Liver (tissue), 8 donors: ENCODE measurements at regions not wholly inside any gene's neighbourhood (a gene's known extent, or its start where the extent isn't known, plus 50 kb on each side); places are given as distances from the start of the nearest gene placed in this dataset.

Source experiments
- DNase-seq: peaks from one replicate; pipeline ENCODE4 v3.0.0-alpha.2; 2017; ENCODE audit warnings: low spot score
- H3K27ac ChIP-seq, 2 donors: one replicate each; pipeline ENCODE4 v1.7.0; 2013; ENCODE audit warnings: inconsistent platforms in 2 of 2, low read length in 2 of 2, control low read depth in 1 of 2, low read depth in 1 of 2, mild to moderate bottlenecking in 1 of 2
- H3K27me3 ChIP-seq, 4 donors: one replicate each; pipeline versions ENCODE4 v1.6.1 to v1.7.0; 2013; ENCODE audit warnings: low read length in 3 of 4, inconsistent platforms in 1 of 4, mild to moderate bottlenecking in 1 of 4, moderate library complexity in 1 of 4; ENCODE audit not compliant: control insufficient read depth in 4 of 4, insufficient read depth in 4 of 4
- H3K36me3 ChIP-seq, 4 donors: one replicate each; pipeline versions ENCODE4 v1.6.1 to v1.7.0; 2013; ENCODE audit warnings: low read length in 3 of 4, mild to moderate bottlenecking in 3 of 4, low read depth in 1 of 4, moderate library complexity in 1 of 4; ENCODE audit not compliant: control insufficient read depth in 4 of 4, insufficient read depth in 3 of 4
- H3K4me1 ChIP-seq, 4 donors: one replicate each; pipeline versions ENCODE4 v1.6.1 to v1.7.0; 2013; ENCODE audit warnings: low read length in 3 of 4, mild to moderate bottlenecking in 3 of 4, moderate library complexity in 1 of 4; ENCODE audit not compliant: control insufficient read depth in 4 of 4, insufficient read depth in 4 of 4
- H3K4me3 ChIP-seq, 3 donors: one replicate each; pipeline versions ENCODE4 v1.6.1 to v1.7.0; 2013; ENCODE audit warnings: low read length in 3 of 3, control low read depth in 1 of 3, low read depth in 1 of 3, mild to moderate bottlenecking in 1 of 3
- H3K9ac ChIP-seq, 2 donors: one replicate each; pipeline ENCODE4 v1.7.0; 2013; ENCODE audit warnings: low read length in 2 of 2, mild to moderate bottlenecking in 2 of 2, moderate library complexity in 2 of 2, control low read depth in 1 of 2, low read depth in 1 of 2
- H3K9me3 ChIP-seq, 4 donors: one replicate each; pipeline versions ENCODE4 v1.6.1 to v1.7.0; 2013; ENCODE audit warnings: low read length in 3 of 4; ENCODE audit not compliant: control insufficient read depth in 4 of 4
- ATF3 ChIP-seq: IDR thresholded peaks from 2 replicates; pipeline ENCODE4 v1.6.1; 2016; ENCODE audit warnings: antibody characterized with exemption
- CTCF ChIP-seq: fragments of 150-350 bp; IDR thresholded peaks from 2 replicates; pipeline ENCODE4 v1.5.1; 2017; ENCODE audit warnings: improper control_type of control experiment, low read depth, low read length; ENCODE audit not compliant: missing input control
- FOXA1 ChIP-seq: IDR thresholded peaks from 2 replicates; pipeline ENCODE4 v1.6.1; 2016; ENCODE audit warnings: antibody characterized with exemption
- FOXA2 ChIP-seq: IDR thresholded peaks from 2 replicates; pipeline ENCODE4 v1.6.1; 2016; ENCODE audit warnings: antibody characterized with exemption
- HNF4A ChIP-seq, 2 donors: conservative IDR thresholded peaks; 2 replicates each; pipeline ENCODE4 v1.6.1; 2016; ENCODE audit warnings: antibody characterized with exemption in 2 of 2, mild to moderate bottlenecking in 2 of 2
- NR2F2 ChIP-seq: IDR thresholded peaks from 2 replicates; pipeline ENCODE4 v1.6.1; 2016; ENCODE audit warnings: antibody characterized with exemption
- RAD21 ChIP-seq, 2 donors: IDR thresholded peaks; 2 replicates each; pipeline ENCODE4 v1.6.1; 2016; ENCODE audit warnings: antibody characterized with exemption in 2 of 2, mild to moderate bottlenecking in 2 of 2
- REST ChIP-seq: IDR thresholded peaks from 2 replicates; pipeline ENCODE4 v1.6.1; 2016; ENCODE audit warnings: antibody characterized with exemption, mild to moderate bottlenecking
- RXRA ChIP-seq, 2 donors: IDR thresholded peaks; 2 replicates each; pipeline ENCODE4 v1.6.1; 2017 to 2018; ENCODE audit warnings: antibody characterized with exemption in 2 of 2, mild to moderate bottlenecking in 1 of 2
- SP1 ChIP-seq: IDR thresholded peaks from 2 replicates; pipeline ENCODE4 v1.6.1; 2018; ENCODE audit warnings: antibody characterized with exemption, mild to moderate bottlenecking
- ZBTB33 ChIP-seq: IDR thresholded peaks from 2 replicates; pipeline ENCODE4 v1.6.1; 2016; ENCODE audit warnings: antibody characterized with exemption
- WGBS: extraction: QIAGEN DNeasy Blood & Tissue Kit; methylation state at CpG from one replicate; pipeline ENCODE4 v1.1.7; 2013; 5-methylcytosine and 5-hydroxymethylcytosine counted together
- donor health status: healthy.
- donor health status: healthy.
- donor health status: healthy.
- donor health status: healthy.
- donor health status: healthy.

- H3K36me3 ChIP-seq = no peaks in the 10 kb centered on the region
- TF ChIP-seq RAD21 (IDR thresholded peaks at IDR 0.05) (no peak), HNF4A (conservative IDR thresholded peaks at IDR 0.05) (no peak), ATF3 (no peak)
- no peak overlapping the region for H3K9ac ChIP-seq
- peaks cover 0 to 3% (median 0%) of the 10 kb centered on the region in 4 donors for H3K27me3 ChIP-seq
- no peak overlapping the region for H3K27ac ChIP-seq
- 92% methylated on average over 2 of the region's 2 CpGs for WGBS
- DNase-seq = no peak
- no peaks in the 10 kb centered on the region for H3K4me1 ChIP-seq
- no peak overlapping the region for H3K4me3 ChIP-seq
- H3K9me3 ChIP-seq = no peaks in the 10 kb centered on the region
These were observed 52.3 kb upstream of the L3MBTL3 start for GRCh38 chr6:129966125-129966524.

- 97% methylated on average over 2 of the region's 2 CpGs for WGBS
- peaks cover 0 to 3% (median 0%) of the 10 kb centered on the region in 4 donors for H3K27me3 ChIP-seq
- TF ChIP-seq FOXA1 (no peak), SP1 (no peak), ATF3 (no peak), CTCF (no peak), RXRA (IDR thresholded peaks at IDR 0.05) (no peak), NR2F2 (no peak), REST (no peak), FOXA2 (no peak), ZBTB33 (no peak)
These were observed 53.3 kb upstream of the L3MBTL3 start for GRCh38 chr6:129965096-129965495.

More at GRCh38 chr6:129965096-129965495, 53.3 kb upstream of the L3MBTL3 start:
- no peak overlapping the region for H3K9ac ChIP-seq
- DNase-seq = no peak
- H3K4me1 ChIP-seq = no peaks in the 10 kb centered on the region
- H3K36me3 ChIP-seq = no peaks in the 10 kb centered on the region
- H3K9me3 ChIP-seq = no peaks in the 10 kb centered on the region
- no peak overlapping the region for H3K4me3 ChIP-seq
- H3K27ac ChIP-seq = no peak overlapping the region
